ENCODE measurements at regions not wholly inside any gene's neighbourhood (a gene's known extent, or its start where the extent isn't known, plus 50 kb on each side); places are given as distances from the start of the nearest gene placed in this dataset.

DNA sequence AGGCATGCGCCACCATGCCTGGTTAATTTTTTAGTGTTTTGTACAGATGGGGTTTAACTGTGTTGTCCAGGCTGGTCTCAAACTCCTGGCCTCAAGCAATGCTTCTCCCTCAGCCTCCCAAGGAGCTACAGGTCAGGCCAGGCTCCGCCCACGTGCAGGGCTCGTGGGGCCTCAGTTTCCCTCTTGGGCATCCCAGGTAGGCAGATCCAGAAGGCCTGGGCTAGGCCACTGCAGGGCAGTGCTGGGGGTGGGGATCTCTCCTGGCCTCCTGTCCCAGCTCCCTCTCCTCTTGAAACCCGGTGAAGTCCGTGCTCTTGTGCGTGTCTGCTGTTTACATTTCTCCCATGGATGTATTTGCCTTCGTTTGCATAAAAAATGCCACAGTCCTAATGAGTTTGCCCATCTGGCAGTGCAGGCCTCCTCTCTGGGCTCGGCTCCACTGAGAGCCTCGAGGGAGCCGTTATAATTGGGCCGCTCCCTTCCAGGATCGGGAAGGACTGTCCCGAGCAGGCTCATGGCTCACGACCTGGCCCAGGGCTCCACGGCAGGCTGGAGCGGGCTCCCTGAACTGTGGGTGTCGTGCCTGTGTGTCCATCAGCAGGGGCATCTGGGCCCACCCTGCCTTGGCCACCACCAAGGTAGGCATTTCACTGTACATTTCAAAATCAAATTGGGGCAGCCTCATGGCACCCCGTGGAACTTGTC is 52.6 kb upstream of the RUFY1 start:
- no peak for DNase-seq

DNA sequence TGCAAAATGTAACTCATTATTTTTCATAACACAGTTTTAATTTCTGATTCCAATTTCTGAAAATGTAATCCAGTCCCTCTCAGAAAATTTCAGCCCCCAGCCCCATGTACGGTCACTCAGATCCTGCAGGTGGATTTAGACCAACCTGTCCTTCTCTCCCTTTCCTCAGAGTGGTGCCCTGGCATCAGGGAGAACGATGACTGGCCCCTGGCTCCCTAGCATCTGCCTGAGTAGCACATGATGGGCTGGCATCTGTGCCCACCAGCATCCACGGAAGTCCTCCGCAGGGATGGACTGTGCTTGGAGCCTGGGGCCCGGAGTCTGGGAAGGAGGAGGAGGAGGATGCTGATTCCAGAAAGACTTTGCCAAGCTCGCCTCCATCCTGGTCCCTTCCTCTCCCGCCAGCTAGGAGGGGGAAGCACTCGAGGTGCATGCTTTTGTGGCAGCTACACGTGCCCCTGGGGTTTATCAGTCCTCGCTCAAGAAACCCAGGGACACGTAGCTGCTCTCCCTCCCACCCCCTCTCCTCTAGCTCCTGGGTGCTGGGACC is 54.4 kb upstream of the RUFY1 start:
- peak in 2 of 58 donors; percentile 8 to 24 for DNase-seq

DNA sequence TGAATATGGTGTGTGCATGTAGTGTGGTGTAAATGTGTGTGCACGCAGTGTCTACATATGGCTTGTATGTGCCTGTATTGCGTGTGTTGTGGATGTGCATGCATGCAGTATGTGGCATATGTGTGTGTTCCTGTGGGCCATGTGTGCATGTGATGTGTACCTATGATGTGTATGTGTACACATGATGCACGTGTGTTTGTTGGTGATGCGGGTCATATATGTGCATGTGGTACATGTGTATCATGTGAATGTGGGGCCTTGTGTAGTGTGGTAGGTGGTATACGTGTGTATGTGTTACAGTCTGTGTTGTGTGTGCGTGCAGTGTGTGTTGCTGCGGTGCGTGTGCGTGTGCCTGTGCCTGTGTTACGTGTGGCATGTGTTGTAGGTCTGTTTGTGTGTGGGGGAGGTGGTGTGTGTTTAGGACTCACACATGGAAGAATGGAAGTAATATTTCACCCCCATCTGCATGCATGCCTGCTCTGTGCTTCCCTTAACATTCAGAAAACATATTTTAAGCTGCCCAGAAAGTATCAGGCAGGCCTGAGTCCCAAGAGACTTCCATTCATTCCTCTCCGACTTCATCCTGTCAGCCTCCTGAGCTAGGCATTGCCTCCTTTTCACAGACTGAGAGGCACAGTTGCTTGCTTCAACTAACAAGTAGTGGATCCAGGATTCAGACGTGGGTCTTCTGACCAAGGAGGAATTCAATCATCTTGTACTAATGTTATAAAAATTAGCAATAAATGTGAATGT is 55.4 kb upstream of the RUFY1 start:
- DNase-seq = no peak

DNA sequence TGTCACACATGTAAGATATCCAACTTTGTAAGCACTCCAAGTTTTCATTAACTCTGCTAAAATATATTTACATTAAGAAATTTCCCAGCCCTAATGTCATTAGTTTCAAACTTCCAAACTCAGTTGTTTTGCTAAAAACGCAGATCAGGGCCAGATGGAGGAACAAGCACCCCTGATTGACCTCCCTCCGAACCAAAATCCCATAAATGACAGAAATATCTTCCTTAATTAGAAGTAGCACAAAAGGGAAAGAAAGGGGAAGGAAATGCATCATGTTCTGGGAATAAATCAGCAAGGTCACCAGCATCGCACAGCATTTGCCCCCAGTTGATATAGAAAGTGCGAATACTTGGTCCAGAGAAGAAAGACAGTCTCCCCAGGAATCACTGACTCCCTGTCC is 61.4 kb upstream of the RUFY1 start:
- no peak for DNase-seq

DNA sequence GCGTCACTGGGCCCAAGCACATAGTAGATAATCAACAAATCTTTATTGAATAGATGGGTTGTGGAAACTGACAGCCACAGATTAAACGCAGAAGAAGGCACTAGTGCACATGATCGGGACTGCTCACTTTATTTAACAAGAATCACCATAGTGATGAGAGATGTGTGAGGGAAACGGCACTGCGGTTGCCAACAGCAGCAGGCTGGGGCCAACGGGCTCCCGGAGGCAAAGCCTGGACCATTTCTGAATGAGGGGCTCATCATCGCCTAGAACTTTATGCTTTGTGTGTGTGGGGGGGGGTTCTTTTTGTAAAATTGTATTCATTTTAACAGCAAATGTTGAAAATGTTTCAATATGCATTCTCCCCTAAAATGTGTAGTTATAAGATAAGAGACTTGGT is 61.9 kb upstream of the RUFY1 start:
- DNase-seq = peak in 4 of 58 donors; percentile 12 to 29 (median 22)

DNA sequence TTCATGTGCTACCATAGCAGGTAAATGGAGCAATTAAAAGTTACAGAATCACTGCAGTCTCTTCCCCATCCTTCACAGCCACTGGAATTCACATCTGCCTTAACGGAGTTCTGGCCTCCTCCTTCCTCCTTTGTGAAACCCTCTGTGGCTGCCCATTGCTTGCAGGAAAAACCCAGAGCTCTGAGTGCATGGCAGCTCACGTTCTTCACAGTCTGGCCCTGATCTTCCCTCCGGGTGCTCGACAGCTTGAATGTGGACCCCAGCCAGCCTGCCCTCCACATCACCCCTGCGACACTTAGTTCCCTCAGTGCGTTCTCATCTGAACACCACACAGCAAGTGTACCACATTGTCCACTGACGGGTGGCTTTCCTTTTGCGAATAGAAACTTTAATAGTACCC is 63.2 kb upstream of the RUFY1 start:
- no peak for DNase-seq

DNA sequence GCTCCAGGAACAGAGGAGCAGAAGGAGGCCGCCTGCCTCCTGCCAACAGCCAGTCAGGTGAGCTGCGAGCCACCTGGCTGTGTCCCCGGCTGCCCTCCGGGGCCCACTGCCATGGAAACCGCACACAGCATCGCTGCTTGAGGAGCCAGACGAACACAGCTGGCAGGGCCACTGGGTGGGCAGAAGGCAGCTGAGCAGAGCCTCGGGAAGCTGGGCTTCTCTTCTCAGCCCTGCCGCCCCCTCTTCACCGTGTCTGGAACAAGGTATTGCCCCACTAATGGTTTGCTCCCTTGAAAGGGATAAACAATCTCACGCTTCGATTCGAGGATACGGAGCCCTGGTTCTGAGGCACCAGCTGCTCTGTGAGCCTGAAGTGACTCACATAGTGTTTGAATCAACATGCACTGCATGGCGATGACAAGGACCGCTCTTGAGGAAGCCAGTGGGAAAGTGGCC is 63.7 kb upstream of the RUFY1 start:
- peak in 8 of 58 donors; percentile 5 to 52 (median 17) for DNase-seq

DNA sequence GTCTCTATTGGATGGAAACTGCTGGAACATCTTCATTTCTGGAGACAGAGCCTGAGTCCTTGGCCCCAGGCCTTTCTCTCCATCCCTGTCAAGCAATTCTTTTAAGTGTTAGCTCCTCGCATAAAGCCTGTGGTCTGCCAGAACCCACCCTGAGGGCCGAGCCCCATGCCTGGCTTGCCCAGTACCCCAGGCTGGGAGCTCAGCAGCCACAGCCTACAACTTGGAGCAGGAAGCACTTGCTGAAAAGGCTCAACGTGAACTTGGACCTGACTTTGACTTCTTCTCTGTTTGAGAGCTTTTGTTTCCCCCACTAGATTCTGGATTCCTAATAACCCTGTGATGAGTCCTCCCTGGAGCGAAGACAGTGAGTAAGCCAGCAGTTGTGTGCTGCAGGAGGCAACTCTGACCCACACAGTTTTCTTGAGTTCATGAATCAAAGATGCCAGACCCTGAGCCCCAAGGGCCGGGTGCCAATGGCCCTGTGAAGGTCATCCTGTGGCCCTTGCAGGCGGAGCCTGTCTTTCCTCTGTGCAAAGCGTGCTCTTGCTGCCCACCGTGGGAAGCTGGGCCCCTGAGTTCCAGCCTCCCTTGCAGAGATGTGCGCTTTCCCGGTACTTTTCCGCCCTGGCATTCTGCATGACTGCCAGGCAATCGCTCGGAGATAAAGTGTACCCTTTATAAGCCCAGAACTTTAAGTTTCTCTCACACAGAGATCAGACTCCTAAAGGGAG is 64.3 kb upstream of the RUFY1 start:
- peak in 4 of 58 donors; percentile 12 to 42 (median 21) for DNase-seq

DNA sequence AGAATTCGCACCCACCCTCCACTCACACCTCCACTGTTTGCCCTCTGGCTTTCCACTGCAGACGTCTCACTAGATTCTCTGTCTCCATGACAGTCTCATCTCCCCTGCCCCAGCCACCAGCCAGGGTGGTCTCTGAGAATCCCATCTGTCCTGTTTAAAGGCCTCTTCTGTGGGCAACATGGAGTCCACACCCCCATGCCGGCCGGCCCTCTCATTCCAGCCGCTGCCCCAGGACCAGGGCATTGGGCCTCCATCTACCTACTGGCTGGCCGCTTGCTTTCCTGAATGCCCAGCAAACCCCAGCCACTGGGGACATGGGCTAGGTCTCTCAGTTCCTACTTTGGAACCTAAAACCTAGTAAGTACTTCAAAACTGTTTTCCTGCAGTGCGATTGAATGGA is 65.6 kb upstream of the RUFY1 start:
- DNase-seq = no peak

DNA sequence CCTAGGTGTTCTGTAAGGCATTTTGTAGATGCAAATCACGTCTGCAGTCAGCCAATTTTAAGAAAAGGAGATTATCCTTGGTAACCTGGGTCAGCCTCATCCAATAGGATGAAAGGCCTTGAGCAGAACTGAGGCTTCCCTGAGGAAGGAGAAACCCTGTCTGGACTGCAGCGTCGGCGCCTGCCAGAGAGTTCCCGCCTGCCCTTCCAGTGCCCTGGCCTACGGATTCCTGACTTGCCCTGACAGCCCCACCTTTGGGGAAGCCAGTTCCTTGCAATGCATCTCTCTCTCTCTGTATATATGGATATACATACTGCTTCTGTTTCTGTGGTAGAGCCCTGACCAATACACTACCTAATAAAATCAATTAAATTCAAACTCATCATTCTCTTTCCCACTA is 66.2 kb upstream of the RUFY1 start:
- no peak for DNase-seq

DNA sequence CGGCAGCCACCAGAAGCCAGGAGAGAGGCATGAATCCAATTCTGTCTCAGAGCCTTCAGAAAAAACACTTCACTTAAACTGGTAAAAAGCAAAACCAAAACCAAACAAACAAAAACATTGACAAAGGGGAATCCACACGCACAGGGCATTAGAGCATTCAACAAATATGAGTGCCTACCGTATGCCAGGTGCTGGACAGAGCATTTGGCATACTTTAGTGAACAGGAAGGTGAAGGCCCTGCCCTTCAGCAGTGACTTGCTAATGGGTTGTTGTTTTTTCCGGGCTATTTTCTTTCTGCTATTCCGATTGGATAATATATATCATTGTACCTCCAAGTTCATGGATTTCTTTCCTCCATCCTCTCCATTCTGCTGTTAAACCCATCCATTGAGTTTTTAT is 71.7 kb upstream of the RUFY1 start:
- no peak for DNase-seq

DNA sequence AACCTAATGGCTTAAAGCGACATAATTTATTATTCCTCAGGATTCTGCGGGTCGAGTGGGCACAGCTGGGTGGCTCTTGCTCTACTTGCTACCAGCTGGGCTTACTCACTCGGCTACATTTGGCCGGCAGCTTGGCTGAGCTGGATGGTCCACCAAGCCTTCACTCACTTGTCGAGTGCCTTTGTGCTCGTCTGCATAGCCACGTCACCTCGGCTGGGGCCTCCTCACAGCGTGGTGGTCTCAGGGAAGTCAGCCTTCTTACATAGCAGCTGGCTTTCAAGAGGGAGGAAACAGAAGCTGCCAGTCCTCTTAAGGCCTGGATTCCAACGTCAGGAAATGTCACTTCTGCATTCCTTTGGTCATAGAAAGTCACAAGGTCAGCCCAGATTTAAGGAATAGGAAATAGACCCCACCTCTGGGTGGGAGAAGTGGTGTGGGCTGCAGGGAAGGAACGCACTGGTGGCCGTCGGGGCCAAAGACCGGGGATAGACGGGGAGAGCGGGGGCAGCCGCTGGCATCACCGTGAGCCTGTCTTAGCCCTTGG is 75.1 kb upstream of the RUFY1 start:
- no peak for DNase-seq

DNA sequence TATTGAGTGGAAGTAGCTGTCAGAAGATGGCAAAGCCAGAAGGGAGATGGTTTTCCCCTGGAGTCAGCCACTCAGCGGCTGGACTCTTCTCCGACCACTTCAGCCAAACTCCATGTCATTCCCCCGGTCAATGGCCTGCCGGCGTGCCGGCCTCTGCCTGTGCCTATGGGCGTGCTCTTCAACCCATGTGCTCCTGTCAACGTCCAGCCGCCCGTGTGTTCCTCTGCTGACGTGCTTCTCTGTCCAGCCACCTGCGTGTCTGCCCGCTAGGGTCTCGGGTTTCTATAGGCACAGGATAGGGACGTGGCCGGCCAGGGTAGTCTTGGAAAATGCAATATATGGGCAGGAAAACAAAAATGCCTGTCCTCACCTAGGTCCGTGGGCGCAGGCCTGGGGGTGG is 77.7 kb upstream of the RUFY1 start:
- no peak for DNase-seq

DNA sequence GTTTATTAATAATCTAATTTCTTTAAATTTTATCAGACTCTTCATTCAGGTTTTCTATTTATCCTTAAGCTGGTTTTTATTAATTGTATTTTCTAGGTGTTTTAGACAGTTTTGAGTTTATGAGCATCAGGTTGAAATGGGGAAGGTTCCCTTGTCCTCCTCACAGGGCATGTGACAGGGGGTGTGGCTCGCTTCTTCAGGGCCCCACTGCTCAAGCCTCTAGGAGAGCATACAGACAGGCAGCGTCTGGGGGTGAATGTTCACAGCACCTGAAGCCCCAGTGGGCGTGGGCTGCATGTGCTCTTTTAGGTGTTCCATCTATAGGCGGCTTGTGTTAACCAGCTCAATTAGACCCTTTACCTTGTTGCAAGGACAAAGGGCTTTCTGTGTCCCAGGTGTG is 78.2 kb upstream of the RUFY1 start:
- no peak for DNase-seq

DNA sequence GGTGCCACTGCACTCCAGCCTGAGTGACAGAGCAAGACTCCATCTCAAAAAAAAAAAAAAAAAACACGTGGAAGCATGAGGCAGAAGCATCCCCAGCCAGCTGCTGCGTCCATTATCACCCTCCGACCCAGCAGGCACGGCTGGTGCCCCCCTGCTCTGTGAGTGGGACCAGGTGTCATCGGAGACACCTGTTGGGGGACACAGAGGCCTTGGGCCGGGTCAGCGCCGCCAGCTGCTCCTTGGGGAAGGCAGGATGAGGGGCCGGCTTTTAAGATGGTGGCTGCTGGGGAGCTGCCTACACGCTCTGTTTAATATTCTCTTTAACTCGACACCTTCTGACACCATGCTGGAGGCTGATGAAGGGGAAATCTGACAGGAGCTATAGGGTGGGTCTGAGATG is 80.2 kb upstream of the RUFY1 start:
- DNase-seq = no peak

DNA sequence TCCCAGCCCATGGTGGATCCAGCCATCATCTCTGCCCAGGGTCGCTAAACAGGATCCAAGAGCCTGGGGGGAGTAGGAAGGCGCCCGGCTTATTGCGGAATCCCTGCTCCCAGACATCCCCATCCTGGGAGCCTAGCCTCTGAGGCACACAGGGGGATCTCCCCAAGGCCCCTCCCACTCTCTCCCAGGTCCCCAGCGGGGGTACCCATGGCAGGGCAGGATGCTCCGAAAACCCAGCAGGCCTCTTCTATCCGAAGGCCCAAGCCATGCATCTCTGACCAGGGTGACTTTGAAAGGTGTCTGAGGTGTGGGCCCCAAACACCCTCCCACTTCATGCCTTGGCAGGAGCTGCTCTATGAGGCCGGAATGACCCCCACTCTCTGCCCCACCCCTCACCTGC is 81.7 kb upstream of the RUFY1 start:
- no peak for DNase-seq

DNA sequence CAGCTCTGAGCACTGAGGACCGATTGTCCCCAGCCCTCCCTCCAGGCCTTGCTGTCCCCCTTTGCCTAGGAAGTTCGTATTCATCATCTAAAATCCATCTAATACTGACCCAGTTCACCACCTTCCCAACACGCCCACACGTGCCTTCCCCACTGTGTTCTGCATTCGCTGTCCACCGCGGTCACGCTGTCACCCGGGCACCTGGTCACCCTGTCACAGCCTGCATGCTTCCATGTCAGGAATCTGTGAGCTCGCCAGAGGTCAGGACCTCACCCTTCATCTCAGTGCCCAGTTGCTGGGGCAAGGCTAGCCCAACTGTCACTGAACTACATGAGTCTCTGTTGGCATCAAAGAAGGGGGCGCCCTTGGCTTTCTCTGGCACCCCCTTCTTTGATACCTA is 82.9 kb upstream of the RUFY1 start:
- no peak for DNase-seq

DNA sequence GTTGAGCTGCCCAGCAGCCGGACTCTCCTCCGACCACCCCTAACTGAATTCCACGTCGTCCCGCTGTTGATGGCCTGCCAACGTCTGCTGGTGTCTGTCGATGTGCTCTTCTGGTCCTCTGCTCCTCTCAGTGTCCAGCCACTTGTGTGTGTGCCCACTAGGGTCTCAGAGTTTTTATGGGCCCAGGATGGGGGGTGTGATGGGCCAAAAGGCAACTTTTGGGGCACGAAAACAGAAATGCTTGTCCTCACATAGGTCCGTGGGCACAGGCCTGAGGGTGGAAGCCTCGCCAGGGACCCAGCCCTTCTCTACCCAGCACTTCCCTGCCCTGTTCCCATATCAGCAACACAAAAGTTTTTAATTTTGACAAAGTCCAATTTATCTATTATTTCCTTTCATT is 85.7 kb upstream of the RUFY1 start:
- DNase-seq = no peak

DNA sequence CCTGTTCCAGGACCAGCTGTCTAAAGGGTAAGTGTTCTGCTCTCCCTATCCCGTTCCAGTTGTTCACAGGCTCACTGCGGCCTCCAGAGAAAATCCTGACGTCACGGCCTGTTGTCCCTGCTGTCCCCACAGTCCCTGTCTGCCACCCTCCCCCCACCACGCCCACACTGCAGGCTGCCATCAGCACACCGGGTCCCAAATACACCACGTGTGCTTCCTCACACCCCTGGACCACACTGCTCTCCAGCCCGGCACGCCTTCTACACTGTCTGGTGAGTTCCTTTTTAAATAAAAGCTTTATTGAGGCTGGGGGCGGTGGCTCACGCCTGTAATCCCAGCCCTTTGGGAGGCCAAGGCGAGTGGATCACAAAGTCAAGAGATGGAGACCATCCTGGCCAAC is 88.3 kb upstream of the RUFY1 start:
- DNase-seq = no peak

DNA sequence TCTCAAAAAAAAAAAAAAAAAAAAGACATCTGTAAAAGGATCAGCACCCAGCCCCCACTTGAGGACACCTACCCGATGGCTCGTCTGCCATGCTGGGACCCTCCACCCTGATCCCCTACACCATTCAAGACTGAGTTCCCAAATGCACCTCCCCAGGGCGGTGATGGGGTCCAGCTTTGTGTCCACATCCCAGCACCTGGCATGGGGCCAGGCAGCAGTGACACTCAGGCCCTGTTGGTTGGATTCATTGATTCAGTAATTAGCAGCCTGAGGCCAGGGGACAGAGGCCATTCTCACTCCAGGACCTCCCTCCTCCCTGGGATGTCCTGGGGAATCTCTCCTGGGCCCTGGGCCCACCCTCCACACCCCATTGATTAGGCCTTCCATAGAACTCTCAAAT is 88.8 kb upstream of the RUFY1 start:
- no peak for DNase-seq

DNA sequence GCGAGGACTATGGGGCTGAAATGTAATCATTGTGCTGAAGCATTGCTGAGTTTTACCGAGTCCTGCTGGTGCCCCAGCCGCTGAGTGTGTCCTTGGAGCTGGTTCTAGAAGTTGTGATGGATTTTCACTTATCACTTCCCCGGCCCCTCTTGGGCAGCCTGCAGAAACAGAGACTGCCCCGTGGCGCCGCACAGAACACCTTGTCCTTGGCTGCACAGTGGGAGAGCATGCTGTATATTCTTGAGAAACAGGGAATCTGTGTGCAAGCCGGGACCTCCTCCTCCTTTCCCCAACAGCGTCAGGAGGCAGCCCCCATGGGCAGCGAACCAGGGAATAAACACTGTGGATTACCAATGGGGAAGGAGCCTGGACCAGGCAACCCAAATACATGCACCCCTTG is 90.6 kb upstream of the RUFY1 start:
- no peak for DNase-seq

DNA sequence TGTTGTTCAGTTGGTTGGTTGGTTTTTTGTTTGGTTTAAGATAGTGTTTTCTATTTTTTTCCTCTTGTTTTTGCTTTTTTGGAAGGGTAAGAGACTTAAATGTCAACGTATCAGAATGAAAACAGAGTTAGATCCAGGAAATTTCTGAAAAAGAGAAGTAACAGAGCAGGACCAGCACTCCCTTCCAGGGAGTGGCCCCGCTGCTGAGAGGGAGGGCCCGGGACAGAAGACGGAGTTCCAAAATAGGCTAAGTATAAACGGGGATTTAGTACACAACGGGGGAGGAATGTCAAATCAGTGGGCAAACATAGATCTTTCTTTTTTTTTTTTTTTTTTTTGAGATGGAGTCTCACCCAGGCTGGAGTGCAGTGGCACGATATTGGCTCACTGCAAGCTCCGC is 92.7 kb upstream of the RUFY1 start:
- DNase-seq = no peak
